Upper lobe of left lung (tissue), 6 donors: ENCODE measurements at regions not wholly inside any gene's neighbourhood (a gene's known extent, or its start where the extent isn't known, plus 50 kb on each side); places are given as distances from the start of the nearest gene placed in this dataset.
A peak's percentile ranks its signal among the peaks of the same experiment; 100 is the strongest.

Source experiments
- ATAC-seq, 2 donors: fragments of 200-7000 bp; cut with Tn5 transposase; one replicate each; pipeline ENCODE4 v1.9.1; 2022; ENCODE audit warnings: mild to moderate bottlenecking in 2 of 2, moderate library complexity in 2 of 2; ENCODE audit not compliant: low FRiP score in 2 of 2
- DNase-seq, 2 donors: peaks; one replicate each; pipeline ENCODE4 v3.0.0-alpha.2; 2019 to 2020
- H3K27ac ChIP-seq, 4 donors: fragments of 200-600 bp; sonication (generic); one replicate each; pipeline ENCODE4 v1.5.1; 2016 to 2019
- H3K27me3 ChIP-seq, 4 donors: fragments of 200-600 bp; sonication (generic); one replicate each; pipeline ENCODE4 v1.5.1; 2017 to 2019
- H3K36me3 ChIP-seq, 4 donors: fragments of 200-600 bp; sonication (generic); one replicate each; pipeline ENCODE4 v1.5.1; 2016 to 2019
- H3K4me1 ChIP-seq, 4 donors: fragments of 200-600 bp; sonication (generic); one replicate each; pipeline ENCODE4 v1.5.1; 2018 to 2019
- H3K4me3 ChIP-seq, 4 donors: fragments of 200-600 bp; sonication (generic); one replicate each; pipeline ENCODE4 v1.5.1; 2017 to 2019; ENCODE audit warnings: mild to moderate bottlenecking in 2 of 4, moderate library complexity in 1 of 4
- H3K9me3 ChIP-seq, 4 donors: fragments of 200-600 bp; sonication (generic); one replicate each; pipeline ENCODE4 v1.5.1; 2018 to 2019
- EP300 ChIP-seq, 4 donors: sonication (generic); formaldehyde crosslinking; IDR thresholded peaks; one replicate each; pipeline ENCODE4 v1.5.1; 2017; ENCODE audit warnings: antibody characterized with exemption in 4 of 4, control low read depth in 2 of 4
- POLR2A ChIP-seq, 4 donors: fragments of 450-650 bp; IDR thresholded peaks; one replicate each; pipeline ENCODE4 v1.5.1; 2016 to 2017; ENCODE audit warnings: antibody characterized with exemption in 4 of 4, mild to moderate bottlenecking in 2 of 4
- POLR2AphosphoS5 ChIP-seq, 2 donors: sonication (generic); formaldehyde crosslinking; IDR thresholded peaks; one replicate each; pipeline ENCODE4 v1.5.1; 2017; ENCODE audit warnings: antibody characterized with exemption in 2 of 2
- WGBS, 2 donors: methylation state at CpG; one replicate each; pipeline ENCODE4 v1.1.5; 2017 to 2018; 5-methylcytosine and 5-hydroxymethylcytosine counted together
- TF ChIP-seq, protein P1 (sequence below), 6 experiments: fragments of 450-650 bp in 4 of 6; fragments of 200-600 bp in 2 of 6; sonication (generic) in 2 of 6; IDR thresholded peaks; one replicate each; pipeline ENCODE4 v1.5.1; 2016 to 2019; ENCODE audit warnings: antibody characterized with exemption in 6 of 6
- donor health status: DM: no; HTN: no; CAD: no; lungs with moderate emphysema.
- donor health status: DM: no; HTN: yes; CAD: no; lungs with severe emphysema.

DNA sequence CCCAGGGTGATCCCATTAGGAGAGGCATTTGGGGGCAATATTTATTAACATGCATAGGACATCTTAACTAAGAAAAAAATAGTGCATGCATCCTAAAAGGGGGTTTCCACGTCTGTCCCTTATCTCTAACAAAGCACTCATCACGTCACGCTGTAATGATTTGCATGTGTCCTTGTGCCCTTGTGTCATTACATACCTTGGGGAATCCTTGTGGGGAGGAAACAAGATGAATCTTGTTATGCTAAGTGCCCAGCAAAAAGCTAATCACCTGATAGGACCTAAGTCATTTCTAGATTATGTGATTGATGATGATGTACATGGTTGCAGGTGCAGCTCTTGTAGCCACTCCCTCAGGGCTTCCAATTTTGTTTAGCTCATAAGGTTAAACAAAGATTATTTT is 250.9 kb downstream of the FBXO15 start:
- Histone ChIP-seq H3K4me1 (no peaks in the 10 kb centered on the region), H3K27ac (no peak overlapping the region), H3K9me3 (no peaks in the 10 kb centered on the region), H3K36me3 (no peaks in the 10 kb centered on the region), H3K27me3 (no peaks in the 10 kb centered on the region), H3K4me3 (no peak overlapping the region)
- no peak for DNase-seq
- no peak for TF ChIP-seq POLR2AphosphoS5 (IDR thresholded peaks at IDR 0.05)
- no peak for TF ChIP-seq EP300 (IDR thresholded peaks at IDR 0.05)
- TF ChIP-seq, protein P1, sequence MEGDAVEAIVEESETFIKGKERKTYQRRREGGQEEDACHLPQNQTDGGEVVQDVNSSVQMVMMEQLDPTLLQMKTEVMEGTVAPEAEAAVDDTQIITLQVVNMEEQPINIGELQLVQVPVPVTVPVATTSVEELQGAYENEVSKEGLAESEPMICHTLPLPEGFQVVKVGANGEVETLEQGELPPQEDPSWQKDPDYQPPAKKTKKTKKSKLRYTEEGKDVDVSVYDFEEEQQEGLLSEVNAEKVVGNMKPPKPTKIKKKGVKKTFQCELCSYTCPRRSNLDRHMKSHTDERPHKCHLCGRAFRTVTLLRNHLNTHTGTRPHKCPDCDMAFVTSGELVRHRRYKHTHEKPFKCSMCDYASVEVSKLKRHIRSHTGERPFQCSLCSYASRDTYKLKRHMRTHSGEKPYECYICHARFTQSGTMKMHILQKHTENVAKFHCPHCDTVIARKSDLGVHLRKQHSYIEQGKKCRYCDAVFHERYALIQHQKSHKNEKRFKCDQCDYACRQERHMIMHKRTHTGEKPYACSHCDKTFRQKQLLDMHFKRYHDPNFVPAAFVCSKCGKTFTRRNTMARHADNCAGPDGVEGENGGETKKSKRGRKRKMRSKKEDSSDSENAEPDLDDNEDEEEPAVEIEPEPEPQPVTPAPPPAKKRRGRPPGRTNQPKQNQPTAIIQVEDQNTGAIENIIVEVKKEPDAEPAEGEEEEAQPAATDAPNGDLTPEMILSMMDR (IDR thresholded peaks at IDR 0.05) = no peak
- no peak for TF ChIP-seq POLR2A (IDR thresholded peaks at IDR 0.05)
- 49 to 71% methylated on average over 3 of the region's 3 CpGs for WGBS, 2 donors
- no peak for ATAC-seq

DNA sequence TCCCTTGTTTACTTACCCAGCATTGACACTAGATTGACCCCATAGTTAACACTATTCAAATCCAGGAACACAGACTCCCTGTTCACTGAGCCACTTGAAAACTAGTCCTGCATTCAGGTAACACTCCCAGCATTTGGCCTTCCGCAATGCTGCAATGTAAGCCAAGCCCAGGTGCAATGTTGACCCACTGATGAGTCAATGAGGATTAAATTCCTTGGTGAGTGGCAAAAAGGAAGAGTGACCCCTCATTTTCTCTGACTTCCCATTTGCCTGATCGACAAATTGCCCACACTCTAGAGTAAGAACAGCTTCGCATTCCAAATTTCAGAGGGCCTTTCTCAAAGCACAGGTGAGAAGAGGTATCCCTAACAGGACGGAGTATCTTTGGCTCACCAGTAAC is 251.9 kb downstream of the FBXO15 start:
- Histone ChIP-seq H3K36me3 (no peaks in the 10 kb centered on the region), H3K4me3 (no peak overlapping the region), H3K27ac (no peak overlapping the region), H3K9me3 (no peaks in the 10 kb centered on the region), H3K4me1 (no peaks in the 10 kb centered on the region), H3K27me3 (no peaks in the 10 kb centered on the region)
- no peak for TF ChIP-seq EP300 (IDR thresholded peaks at IDR 0.05)
- no peak for TF ChIP-seq POLR2AphosphoS5 (IDR thresholded peaks at IDR 0.05)
- no peak for TF ChIP-seq POLR2A (IDR thresholded peaks at IDR 0.05)
- TF ChIP-seq, protein P1 (IDR thresholded peaks at IDR 0.05) = no peak
- peak; percentile 36 to 49 for ATAC-seq
- WGBS, 2 donors = 25 to 39% methylated on average over 4 of the region's 4 CpGs
- DNase-seq = peak in 1 of 2 donors; percentile 57

DNA sequence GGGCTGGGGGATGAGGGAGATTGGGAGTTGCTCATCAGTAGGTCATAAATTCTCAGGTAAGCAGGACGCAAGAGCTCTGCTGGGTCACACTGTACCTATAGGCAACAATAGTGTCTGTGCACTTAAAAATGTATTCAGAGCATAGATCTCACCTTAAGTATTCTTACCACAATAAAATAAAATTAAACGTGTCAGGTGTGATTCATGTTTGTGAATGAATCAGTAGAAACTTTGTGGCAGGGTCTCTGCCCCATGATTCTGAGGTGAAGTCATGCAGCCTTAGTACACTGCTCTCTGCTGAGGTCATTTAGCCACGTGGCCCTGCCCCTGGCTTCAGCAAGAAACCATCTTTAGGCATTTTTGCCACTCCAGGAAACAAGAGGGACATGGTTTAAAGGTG is 253.8 kb downstream of the FBXO15 start:
- Histone ChIP-seq H3K27ac (no peak overlapping the region), H3K36me3 (no peaks in the 10 kb centered on the region), H3K4me1 (no peaks in the 10 kb centered on the region), H3K9me3 (no peaks in the 10 kb centered on the region), H3K27me3 (no peaks in the 10 kb centered on the region), H3K4me3 (no peak overlapping the region)
- WGBS, 2 donors = 64 to 77% methylated on average over 3 of the region's 3 CpGs
- ATAC-seq (no peak), DNase-seq (no peak)
- TF ChIP-seq, protein P1 (IDR thresholded peaks at IDR 0.05) = no peak
- no peak for TF ChIP-seq EP300 (IDR thresholded peaks at IDR 0.05)
- no peak for TF ChIP-seq POLR2A (IDR thresholded peaks at IDR 0.05)
- no peak for TF ChIP-seq POLR2AphosphoS5 (IDR thresholded peaks at IDR 0.05)

DNA sequence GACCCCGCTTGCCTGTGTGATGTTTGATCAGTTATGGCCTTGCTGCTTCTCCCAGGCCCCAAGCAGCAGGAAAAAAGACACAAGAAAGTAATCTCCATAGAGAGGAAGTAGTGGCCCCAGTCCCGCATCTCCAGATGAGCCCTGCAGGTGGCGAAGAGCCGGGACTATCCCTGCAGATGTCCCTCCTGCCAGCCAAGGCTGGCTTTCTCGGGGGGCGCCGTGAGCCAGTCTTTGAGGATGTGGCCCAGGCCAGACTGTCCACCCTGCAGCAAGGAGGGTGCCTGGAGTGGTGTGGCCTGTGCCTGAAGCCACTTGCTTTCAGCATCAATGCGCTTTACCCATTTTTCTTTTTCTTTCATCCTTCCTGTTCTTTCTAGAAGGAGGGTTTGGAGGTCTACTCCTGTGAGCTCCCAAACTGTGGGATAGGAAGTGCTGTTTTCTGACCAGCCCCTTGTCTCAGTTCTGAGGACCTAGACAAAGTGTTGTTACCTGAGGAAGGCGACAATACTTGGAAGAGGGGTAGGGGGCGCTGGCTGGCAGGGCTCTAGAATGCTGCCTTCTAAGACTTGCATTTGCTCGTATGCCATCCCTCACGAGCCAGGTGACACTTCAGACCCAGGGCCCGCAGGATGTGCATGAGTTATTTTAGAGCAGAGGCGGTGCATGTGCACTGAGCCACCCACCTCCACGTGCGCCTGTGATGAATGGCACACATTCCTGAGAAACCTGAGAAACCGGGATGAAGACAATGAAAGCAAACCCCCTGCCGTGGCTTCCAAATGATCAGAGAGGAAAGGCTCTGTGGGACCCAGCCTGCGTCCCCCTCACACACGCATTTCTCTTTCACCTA is 255.8 kb downstream of the FBXO15 start:
- peak in 1 of 2 donors; percentile 24 for DNase-seq
- H3K4me3 ChIP-seq = no peak overlapping the region

More for the DNA sequence above, 255.8 kb downstream of the FBXO15 start:
- no peak for ATAC-seq
- Histone ChIP-seq H3K36me3 (no peaks in the 10 kb centered on the region), H3K9me3 (no peaks in the 10 kb centered on the region), H3K4me1 (no peaks in the 10 kb centered on the region), H3K27me3 (no peaks in the 10 kb centered on the region), H3K27ac (no peak overlapping the region)
- 48 to 56% methylated on average over 18 to 20 of the region's 20 CpGs for WGBS, 2 donors
- TF ChIP-seq POLR2AphosphoS5 (IDR thresholded peaks at IDR 0.05) (no peak), POLR2A (IDR thresholded peaks at IDR 0.05) (no peak), EP300 (IDR thresholded peaks at IDR 0.05) (no peak)
- TF ChIP-seq, protein P1 (IDR thresholded peaks at IDR 0.05) = no peak
